Activated T-cell treated with anti-CD3 and anti-CD28 coated beads, Interleukin-2, amount 50 U/mL, for 4 hours (primary cell): ENCODE measurements at regions not wholly inside any gene's neighbourhood (a gene's known extent, or its start where the extent isn't known, plus 50 kb on each side); places are given as distances from the start of the nearest gene placed in this dataset.
"Not testable (repeated sequence)": the region's sequence is repeated elsewhere in the genome, so short reads cannot be mapped to it uniquely, and the experiment has no call there.

Experiments
- ATAC-seq, 2 donors: fragments of 200-7000 bp; cut with Tn5 transposase; one replicate each; pipeline ENCODE4 v1.10.0; 2021
- DNase-seq: peaks from one replicate; pipeline ENCODE4 v3.0.0-alpha.2; 2020
- H3K27me3 Mint-ChIP-seq: one replicate; pipeline ENCODE4 v1.8.0; 2021; ENCODE audit warnings: low read depth, mixed read lengths
- H3K36me3 Mint-ChIP-seq: one replicate; pipeline ENCODE4 v1.8.0; 2022; ENCODE audit warnings: mixed read lengths; ENCODE audit not compliant: insufficient read depth
- H3K4me1 Mint-ChIP-seq: one replicate; pipeline ENCODE4 v1.8.0; 2021; ENCODE audit warnings: low read depth, mixed read lengths
- H3K4me3 Mint-ChIP-seq: one replicate; pipeline ENCODE4 v1.8.0; 2021; ENCODE audit warnings: mild to moderate bottlenecking, moderate library complexity, mixed read lengths
- H3K9me3 Mint-ChIP-seq: one replicate; pipeline ENCODE4 v1.8.0; 2021; ENCODE audit warnings: mixed read lengths

DNA sequence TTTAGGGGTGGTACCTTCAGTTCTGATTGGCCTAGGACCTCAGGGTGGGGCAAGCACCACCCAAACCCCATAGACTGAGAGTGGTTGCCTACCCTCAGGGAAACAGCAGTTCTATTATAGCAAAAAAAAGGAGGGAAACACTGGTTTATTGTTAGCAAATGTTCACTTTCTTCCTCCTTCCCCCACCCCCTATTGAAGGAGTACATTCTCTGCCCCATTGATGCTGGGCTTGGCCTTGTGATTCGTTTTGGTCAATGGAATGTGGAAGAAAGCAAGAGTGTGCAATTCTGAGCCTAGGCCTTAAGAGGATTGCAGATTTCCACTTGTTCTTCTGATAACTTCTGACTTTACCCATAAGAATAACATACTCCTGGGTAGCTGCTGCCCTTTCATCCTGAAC lies 255.8 kb downstream of the NFATC2 start:
- Mint-ChIP-seq H3K27me3 (peaks cover 3% of the 10 kb centered on the region), H3K4me1 (no peaks in the 10 kb centered on the region), H3K9me3 (no peaks in the 10 kb centered on the region), H3K36me3 (no peaks in the 10 kb centered on the region), H3K4me3 (no peak overlapping the region)
- ATAC-seq (no peak), DNase-seq (no peak)

DNA sequence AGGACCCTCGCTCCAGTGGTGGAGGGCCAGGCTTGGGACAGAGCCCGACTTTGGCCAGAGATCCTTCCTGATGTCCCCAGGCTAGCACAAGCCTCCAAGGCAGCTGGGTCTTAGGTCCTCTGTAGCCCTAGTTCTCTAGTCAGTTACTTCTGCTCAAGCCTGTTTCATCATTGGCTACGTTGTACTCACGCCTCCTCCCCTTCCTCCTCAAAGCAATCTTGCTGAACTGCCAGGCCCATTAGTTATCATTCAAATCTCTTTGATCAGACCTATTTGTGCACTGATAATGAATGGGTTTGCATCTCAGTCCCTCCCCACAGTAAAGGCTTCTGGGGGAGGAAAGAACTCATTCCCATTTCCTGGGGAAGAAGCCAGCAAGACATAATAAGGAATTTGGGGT lies 256.8 kb downstream of the NFATC2 start:
- no peak overlapping the region for H3K4me3 Mint-ChIP-seq
- no peaks in the 10 kb centered on the region for H3K4me1 Mint-ChIP-seq
- no peak for ATAC-seq
- no peak for DNase-seq
- H3K9me3 Mint-ChIP-seq: no peaks in the 10 kb centered on the region
- no peaks in the 10 kb centered on the region for H3K36me3 Mint-ChIP-seq
- peaks cover 3% of the 10 kb centered on the region for H3K27me3 Mint-ChIP-seq

DNA sequence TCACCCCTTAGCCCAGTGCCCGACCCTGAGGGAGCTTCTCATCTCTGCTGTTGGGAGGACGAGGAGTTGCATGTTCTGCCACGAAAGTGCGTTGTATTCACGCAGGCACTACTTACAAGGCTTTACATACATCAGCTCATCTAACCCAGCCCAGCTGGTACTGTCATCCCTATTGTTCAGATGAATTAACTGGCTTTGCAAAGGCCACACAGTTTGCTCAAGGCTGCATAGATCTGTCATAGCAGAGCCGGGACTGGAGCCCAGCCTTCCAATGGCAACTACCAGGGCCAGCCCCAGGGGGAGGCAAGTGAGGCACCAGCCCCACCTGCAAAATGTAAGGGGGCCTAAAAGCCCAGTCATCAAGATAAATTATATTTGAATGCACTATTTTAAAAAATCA lies 257.6 kb downstream of the NFATC2 start:
- ATAC-seq (no peak), DNase-seq (no peak)
- Mint-ChIP-seq H3K4me1 (no peaks in the 10 kb centered on the region), H3K4me3 (no peak overlapping the region), H3K27me3 (peaks cover 3% of the 10 kb centered on the region), H3K9me3 (no peaks in the 10 kb centered on the region), H3K36me3 (no peaks in the 10 kb centered on the region)

DNA sequence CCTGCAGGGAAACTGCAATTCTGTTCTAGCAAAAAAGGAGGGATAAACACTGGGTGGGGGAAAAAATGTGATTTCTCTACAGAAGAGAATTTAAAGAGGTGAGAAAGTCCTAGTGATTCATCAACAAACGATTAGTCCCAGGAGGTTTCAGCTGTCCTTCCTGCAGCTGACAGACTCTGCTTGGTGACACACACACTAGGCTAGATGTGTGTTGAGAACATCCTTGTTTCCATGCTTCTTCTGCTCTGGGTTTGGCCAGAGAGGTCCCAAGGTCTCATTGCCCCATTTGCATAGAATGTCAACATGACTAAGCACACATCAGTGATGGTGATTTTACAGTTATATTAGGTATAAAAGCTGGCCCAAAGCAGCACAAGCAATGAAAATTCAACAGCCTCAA lies 258.3 kb downstream of the NFATC2 start:
- Mint-ChIP-seq H3K36me3 (no peaks in the 10 kb centered on the region), H3K27me3 (peaks cover 3% of the 10 kb centered on the region), H3K4me3 (no peak overlapping the region), H3K9me3 (no peaks in the 10 kb centered on the region), H3K4me1 (no peaks in the 10 kb centered on the region)
- ATAC-seq (no peak), DNase-seq (no peak)

DNA sequence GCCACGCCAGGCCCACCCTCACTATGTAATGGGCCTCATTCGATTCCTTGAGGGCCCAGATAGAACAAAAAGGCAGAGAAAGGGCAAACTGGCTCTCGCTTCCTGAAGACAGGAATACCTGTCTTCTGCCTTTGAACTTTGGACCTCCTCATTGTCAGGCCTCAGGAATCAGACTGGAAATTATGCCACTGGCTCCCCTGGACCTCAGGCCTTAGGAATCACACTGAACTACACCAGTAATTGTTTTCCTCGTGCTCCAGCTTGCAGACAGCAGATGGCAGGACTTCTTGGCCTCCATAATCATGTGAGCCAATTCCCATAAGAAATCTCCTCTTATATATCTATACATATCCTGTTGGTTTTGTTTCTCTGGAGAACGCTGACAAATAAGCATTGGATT lies 258.6 kb upstream of the KCNG1 start:
- no peaks in the 10 kb centered on the region for H3K36me3 Mint-ChIP-seq
- H3K4me3 Mint-ChIP-seq: no peak overlapping the region
- no peak for DNase-seq
- peaks cover 16% of the 10 kb centered on the region for H3K27me3 Mint-ChIP-seq
- ATAC-seq: no peak
- H3K9me3 Mint-ChIP-seq: no peaks in the 10 kb centered on the region
- H3K4me1 Mint-ChIP-seq: no peaks in the 10 kb centered on the region

DNA sequence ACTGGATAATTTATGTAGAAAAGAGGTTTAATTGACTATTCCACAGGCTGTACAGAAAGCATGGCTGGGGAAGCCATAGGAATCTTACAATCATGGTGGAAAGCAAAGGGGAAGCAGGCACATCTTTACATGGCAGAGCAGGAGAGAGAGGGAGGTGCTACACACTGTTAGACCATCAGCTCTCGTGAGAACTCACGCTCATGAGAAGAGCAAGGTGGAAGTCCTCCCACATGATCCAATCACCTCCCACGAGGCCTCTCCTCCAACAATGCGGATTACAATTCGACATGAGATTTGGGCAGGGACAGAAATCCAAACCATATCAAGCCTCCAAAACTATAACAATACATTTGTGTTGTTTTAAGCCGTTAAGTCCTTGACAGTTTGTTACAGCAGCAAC lies 257.1 kb upstream of the KCNG1 start:
- Mint-ChIP-seq H3K4me3 (no peak overlapping the region), H3K36me3 (no peaks in the 10 kb centered on the region), H3K9me3 (no peaks in the 10 kb centered on the region), H3K27me3 (peaks cover 22% of the 10 kb centered on the region), H3K4me1 (no peaks in the 10 kb centered on the region)
- no peak for DNase-seq
- ATAC-seq: no peak

DNA sequence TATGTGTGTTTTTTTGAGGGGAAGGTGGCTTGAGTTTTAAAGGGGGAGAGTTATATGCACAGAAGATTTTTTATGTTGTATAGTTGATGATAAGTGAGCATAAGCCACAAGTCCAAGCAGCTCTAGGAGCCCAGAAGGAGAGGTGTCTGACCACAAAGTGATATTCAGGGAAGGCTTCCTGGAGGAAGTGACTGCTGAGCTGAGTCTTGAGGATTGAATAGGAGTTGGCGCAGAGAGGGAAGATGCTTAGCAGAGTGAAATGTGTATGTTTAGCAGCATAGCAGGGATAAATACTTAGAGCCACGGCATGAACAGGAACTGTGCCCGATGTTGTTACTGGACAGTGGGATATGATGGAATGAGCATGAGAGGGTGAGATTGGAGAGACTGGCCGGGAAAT lies 255.1 kb upstream of the KCNG1 start:
- DNase-seq (no peak), ATAC-seq (no peak)
- Mint-ChIP-seq H3K4me3 (no peak overlapping the region), H3K27me3 (peaks cover 29% of the 10 kb centered on the region), H3K9me3 (no peaks in the 10 kb centered on the region), H3K4me1 (no peaks in the 10 kb centered on the region), H3K36me3 (no peaks in the 10 kb centered on the region)

DNA sequence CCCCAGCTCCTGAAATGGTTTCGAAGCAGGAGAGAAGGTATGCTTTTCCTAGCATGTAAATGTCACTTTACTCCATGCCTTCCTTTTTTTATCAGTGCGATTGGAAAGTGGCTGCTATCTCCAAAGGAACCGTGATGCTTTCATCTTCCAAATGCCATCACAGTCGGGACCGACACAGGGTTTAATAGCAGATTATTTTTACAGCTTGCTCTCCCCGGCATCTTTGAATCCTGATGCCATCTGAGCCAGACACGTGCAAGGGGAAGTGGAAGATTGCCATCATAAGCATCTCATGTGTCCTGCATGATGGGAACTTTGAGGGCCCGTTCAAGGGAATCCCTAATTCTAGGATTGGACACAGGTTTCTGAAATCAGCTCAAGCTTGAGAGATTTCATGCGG lies 253.4 kb upstream of the KCNG1 start:
- Mint-ChIP-seq H3K9me3 (no peaks in the 10 kb centered on the region), H3K4me3 (no peak overlapping the region), H3K4me1 (no peaks in the 10 kb centered on the region), H3K36me3 (no peaks in the 10 kb centered on the region), H3K27me3 (peaks cover 32% of the 10 kb centered on the region)
- DNase-seq (no peak), ATAC-seq (no peak)

DNA sequence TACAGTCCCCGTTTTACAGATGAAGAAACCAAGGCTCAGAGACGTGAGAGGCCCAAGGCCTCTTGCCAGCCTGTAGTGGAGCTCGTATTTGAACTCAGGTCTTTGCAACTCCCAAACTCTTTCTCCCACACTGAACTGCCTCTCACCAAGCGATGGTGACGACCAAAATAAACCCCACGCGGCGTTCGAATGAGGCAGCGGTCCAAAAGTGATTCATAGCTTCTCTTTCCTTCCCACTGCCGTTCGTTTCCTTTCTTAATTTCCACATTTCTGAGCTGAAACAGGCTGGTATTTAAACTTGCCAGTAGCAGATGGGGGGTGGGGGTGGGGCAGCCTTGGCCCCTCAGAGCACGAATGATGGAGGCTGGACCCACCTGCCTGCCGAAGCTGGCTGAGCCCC lies 252.9 kb upstream of the KCNG1 start:
- ATAC-seq (no peak), DNase-seq (no peak)
- Mint-ChIP-seq H3K4me3 (no peak overlapping the region), H3K27me3 (peaks cover 32% of the 10 kb centered on the region), H3K36me3 (no peaks in the 10 kb centered on the region), H3K9me3 (no peaks in the 10 kb centered on the region), H3K4me1 (no peaks in the 10 kb centered on the region)

DNA sequence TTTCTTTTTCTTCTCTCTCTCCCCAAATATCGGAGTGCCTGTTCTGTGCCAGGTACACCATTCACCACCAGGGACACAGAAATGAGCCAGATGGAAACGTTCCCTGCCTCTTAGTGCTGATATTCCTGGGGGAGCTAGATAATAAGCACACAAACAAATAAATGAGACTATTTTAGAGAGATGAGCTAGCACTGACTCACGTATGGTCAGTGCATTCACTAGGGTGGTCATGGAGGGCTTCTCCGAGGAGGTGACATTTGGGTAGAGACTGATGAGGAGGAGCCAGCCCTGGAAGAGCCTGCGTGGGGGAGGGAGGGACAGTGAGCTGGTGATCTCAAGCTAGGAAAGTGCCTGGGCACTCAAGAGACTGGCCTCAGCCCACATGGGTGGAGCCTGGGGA lies 252.3 kb upstream of the KCNG1 start:
- Mint-ChIP-seq H3K4me3 (no peak overlapping the region), H3K9me3 (no peaks in the 10 kb centered on the region), H3K36me3 (no peaks in the 10 kb centered on the region), H3K27me3 (peaks cover 35% of the 10 kb centered on the region), H3K4me1 (no peaks in the 10 kb centered on the region)
- ATAC-seq (no peak), DNase-seq (no peak)

DNA sequence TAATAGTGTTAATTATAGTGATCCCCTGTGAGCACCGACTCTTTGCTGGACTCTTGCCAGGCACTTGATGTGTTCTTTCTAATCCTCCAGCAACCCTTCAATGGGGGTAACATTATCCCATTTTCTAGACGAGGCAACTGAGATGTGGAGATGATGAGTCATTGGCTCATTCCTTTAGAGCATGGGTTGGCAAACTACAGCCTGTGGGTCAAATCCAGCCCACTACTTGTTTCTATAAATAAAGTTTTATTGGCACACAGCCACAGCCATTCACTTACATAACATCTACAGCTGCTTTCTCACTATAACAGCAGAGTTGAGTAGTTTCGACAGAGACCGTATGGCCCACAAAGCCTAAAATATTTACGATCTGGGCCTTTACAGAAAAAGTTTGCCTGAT lies 249.5 kb upstream of the KCNG1 start:
- H3K9me3 Mint-ChIP-seq: no peaks in the 10 kb centered on the region
- H3K36me3 Mint-ChIP-seq: no peaks in the 10 kb centered on the region
- H3K4me1 Mint-ChIP-seq: no peaks in the 10 kb centered on the region
- H3K4me3 Mint-ChIP-seq: no peak overlapping the region
- ATAC-seq: no peak
- H3K27me3 Mint-ChIP-seq: peaks cover 23% of the 10 kb centered on the region
- no peak for DNase-seq

DNA sequence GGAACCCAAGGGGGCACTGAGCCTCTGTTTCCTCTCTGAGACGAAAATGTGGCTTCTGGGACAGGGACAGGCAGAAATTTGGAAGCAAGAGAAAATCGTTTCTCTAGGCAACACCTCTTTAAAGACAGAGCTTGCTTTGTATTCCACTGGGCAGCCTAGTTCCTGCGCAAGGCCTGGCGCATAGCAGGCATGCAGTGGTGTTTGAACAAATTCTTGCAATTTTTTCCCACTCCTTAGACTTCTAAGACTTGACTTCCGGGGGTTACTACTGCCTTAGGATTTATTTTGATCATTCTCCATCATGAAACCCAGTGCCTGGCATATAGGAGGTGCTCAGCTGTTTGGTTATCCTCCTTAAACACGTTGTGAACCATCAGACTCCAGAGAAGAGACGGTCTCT lies 249.0 kb upstream of the KCNG1 start:
- no peak for ATAC-seq

DNA sequence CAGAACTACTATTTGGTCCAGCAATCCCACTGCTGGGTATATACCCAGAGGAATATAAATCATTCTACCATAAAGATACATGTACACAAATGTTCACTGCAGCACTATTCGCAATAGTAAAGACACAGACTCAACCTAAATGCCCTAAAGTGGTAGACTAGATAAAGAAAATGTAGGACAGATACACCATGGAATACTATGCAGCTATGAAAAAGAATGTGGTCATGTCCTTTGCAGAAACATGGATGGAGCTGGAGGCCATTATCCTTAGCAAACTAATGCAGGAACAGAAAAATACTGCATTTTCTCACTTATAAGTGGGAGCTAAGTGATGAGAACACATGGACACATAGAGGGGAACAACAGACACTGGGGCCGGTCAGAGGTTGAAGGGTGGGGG lies 248.4 kb upstream of the KCNG1 start:
- not testable (repeated sequence) for H3K9me3 Mint-ChIP-seq, DNase-seq, ATAC-seq, H3K4me1 Mint-ChIP-seq, H3K36me3 Mint-ChIP-seq, H3K4me3 Mint-ChIP-seq
- peaks cover 22% of the 10 kb centered on the region for H3K27me3 Mint-ChIP-seq

More for the DNA sequence above, 249.0 kb upstream of the KCNG1 start:
- Mint-ChIP-seq H3K27me3 (peaks cover 23% of the 10 kb centered on the region), H3K4me1 (no peaks in the 10 kb centered on the region), H3K9me3 (no peaks in the 10 kb centered on the region), H3K36me3 (no peaks in the 10 kb centered on the region), H3K4me3 (no peak overlapping the region)
- no peak for DNase-seq

DNA sequence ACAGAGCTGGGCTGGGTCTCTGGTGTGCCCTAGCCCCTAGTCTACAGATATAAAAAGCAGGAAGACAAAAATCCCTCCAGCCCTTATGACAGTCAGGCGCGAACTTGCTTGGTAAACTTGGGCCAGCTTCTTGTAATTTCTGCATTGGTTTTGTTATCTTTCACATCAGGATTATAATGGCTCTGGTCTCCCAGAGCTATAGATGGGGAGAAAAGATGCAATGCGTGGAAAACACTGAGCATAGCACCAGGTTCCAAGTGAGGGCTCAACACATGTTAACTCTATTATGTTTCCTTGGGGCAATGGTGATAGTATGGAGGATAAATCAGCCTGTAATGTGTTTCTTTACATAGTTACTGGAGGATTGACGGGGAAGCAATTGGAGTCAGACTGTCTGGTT lies 246.8 kb upstream of the KCNG1 start:
- ATAC-seq (no peak), DNase-seq (no peak)
- Mint-ChIP-seq H3K27me3 (peaks cover 22% of the 10 kb centered on the region), H3K4me3 (no peak overlapping the region), H3K4me1 (no peaks in the 10 kb centered on the region), H3K9me3 (peaks cover under 1% of the 10 kb centered on the region), H3K36me3 (no peaks in the 10 kb centered on the region)

DNA sequence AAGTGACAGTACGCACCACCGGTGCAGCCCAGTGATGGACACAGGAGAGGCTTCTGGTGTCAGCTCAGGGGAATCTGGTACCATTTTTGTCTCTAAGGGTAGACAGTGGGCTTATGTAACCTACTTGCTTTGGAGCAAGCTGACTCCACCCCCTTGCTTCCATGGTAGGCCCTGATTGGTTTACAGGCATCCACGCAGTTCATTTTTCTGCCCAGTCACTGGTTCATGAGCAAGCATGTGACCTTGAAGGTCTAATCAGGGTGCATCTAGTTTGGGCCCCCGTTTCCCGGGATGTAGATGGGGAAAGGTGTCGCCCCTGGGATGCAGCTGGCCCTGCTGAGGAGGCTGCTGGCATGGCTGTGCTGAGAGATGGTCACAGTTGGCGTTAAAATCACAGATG lies 244.8 kb upstream of the KCNG1 start:
- Mint-ChIP-seq H3K27me3 (peaks cover 19% of the 10 kb centered on the region), H3K4me3 (no peak overlapping the region), H3K9me3 (peaks cover 4% of the 10 kb centered on the region), H3K36me3 (no peaks in the 10 kb centered on the region), H3K4me1 (no peaks in the 10 kb centered on the region)
- no peak for DNase-seq
- ATAC-seq: no peak

DNA sequence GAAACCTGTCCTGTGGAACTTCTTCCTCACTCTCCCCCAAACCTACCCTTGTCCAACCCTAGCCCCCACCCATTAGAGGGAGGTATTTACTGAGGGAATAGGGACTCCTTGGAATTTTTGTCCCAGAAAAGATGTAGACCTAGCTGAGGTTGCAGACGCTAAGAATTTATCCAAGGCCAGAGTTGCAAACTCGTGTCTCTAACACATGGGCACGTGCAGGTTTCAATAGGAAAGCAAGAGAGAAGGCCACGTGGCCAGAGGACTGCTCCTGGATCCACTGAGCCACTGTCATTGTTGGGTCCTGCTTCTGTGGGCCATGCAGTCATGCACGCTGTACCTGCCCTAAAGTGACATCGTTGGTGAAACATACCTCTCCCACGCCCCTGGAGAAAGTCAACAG lies 243.4 kb upstream of the KCNG1 start:
- ATAC-seq: no peak
- Mint-ChIP-seq H3K4me3 (no peak overlapping the region), H3K36me3 (no peaks in the 10 kb centered on the region), H3K27me3 (peaks cover 19% of the 10 kb centered on the region), H3K4me1 (no peaks in the 10 kb centered on the region), H3K9me3 (peaks cover 4% of the 10 kb centered on the region)
- no peak for DNase-seq
